IMR-90 (cell line): ENCODE measurements at regions not wholly inside any gene's neighbourhood (a gene's known extent, or its start where the extent isn't known, plus 50 kb on each side); places are given as distances from the start of the nearest gene placed in this dataset.

ENCODE experiments used
- ATAC-seq: fragments of 200-7000 bp; cut with Tn5 transposase; 2 replicates; pipeline ENCODE4 v1.9.1; 2020; ENCODE audit warnings: low read depth, mild to moderate bottlenecking, moderate library complexity
- BruUV-seq: library from RNA; stranded (reverse); fragments of 400-500 nt; replicated peaks from 2 replicates; lab custom pipeline; 2021; lab: Mats Ljungman, UMichigan
- CTCF ChIA-PET: fragments of 300-600 bp; formaldehyde crosslinking; extraction: SDS; loops from one replicate; lab custom pipeline; 2021; ENCODE audit warnings: antibody characterized with exemption; lab: Yijun Ruan, JAX
- POLR2A ChIA-PET: fragments of 300-600 bp; sonication (Branson Sonifier 250); formaldehyde crosslinking; loops from one replicate; lab custom pipeline; 2022; ENCODE audit warnings: antibody characterized with exemption; ENCODE audit not compliant: unreplicated experiment; lab: Charles Lee
- DNase-seq: peaks from one replicate; pipeline ENCODE4 v3.0.0; 2013
- H2AFZ ChIP-seq: replicated peaks from 2 replicates; pipeline ENCODE3; 2013; ENCODE audit warnings: low read length, mild to moderate bottlenecking; ENCODE audit not compliant: poor library complexity
- H2AK5ac ChIP-seq: 2 replicates; pipeline ENCODE4 v1.6.1; 2013; ENCODE audit warnings: low read depth, low read length, inconsistent platforms
- H2AK9ac ChIP-seq: replicated peaks from 2 replicates; pipeline ENCODE3; 2013; ENCODE audit warnings: mild to moderate bottlenecking, low read depth, low read length, moderate library complexity; ENCODE audit not compliant: poor library complexity
- H2BK120ac ChIP-seq: 2 replicates; pipeline ENCODE4 v1.6.1; 2013; ENCODE audit warnings: low read depth, low read length, inconsistent platforms
- H2BK15ac ChIP-seq: 3 replicates; pipeline ENCODE4 v1.6.1; 2013; ENCODE audit warnings: low read depth, low read length, inconsistent platforms
- H2BK20ac ChIP-seq: 2 replicates; pipeline ENCODE4 v1.6.1; 2013; ENCODE audit warnings: low read depth, mild to moderate bottlenecking, inconsistent platforms, low read length, moderate library complexity
- H2BK5ac ChIP-seq: 2 replicates; pipeline ENCODE4 v1.6.1; 2013; ENCODE audit warnings: mild to moderate bottlenecking, low read depth, low read length, inconsistent platforms; ENCODE audit not compliant: poor library complexity, severe bottlenecking
- H3K14ac ChIP-seq: replicated peaks from 2 replicates; pipeline ENCODE4 v1.6.1; 2013; ENCODE audit warnings: low read depth, low read length, inconsistent platforms
- H3K18ac ChIP-seq: 2 replicates; pipeline ENCODE4 v1.6.1; 2013; ENCODE audit warnings: low read depth, low read length, control low read depth
- H3K23ac ChIP-seq: 2 replicates; pipeline ENCODE4 v1.6.1; 2013; ENCODE audit warnings: low read depth, low read length, inconsistent platforms
- H3K27ac ChIP-seq: 2 replicates; pipeline ENCODE4 v1.5.1; 2013; ENCODE audit warnings: mild to moderate bottlenecking, control low read depth, low read length; ENCODE audit not compliant: insufficient read depth
- H3K27me3 ChIP-seq: 2 replicates; pipeline ENCODE4 v1.6.1; 2013; ENCODE audit warnings: low read length; ENCODE audit not compliant: control insufficient read depth, insufficient read depth
- H3K36me3 ChIP-seq: 2 replicates; pipeline ENCODE4 v1.6.1; 2013; ENCODE audit warnings: low read length, mixed read lengths; ENCODE audit not compliant: control insufficient read depth, insufficient read depth
- H3K4ac ChIP-seq: 2 replicates; pipeline ENCODE4 v1.6.1; 2013; ENCODE audit warnings: low read depth, low read length, inconsistent platforms
- H3K4me1 ChIP-seq: 2 replicates; pipeline ENCODE4 v1.6.1; 2013; ENCODE audit warnings: low read length, mixed read lengths; ENCODE audit not compliant: control insufficient read depth, insufficient read depth
- H3K4me2 ChIP-seq: 2 replicates; pipeline ENCODE4 v1.6.1; 2013; ENCODE audit warnings: low read depth, mild to moderate bottlenecking, control low read depth, low read length, moderate library complexity
- H3K4me3 ChIP-seq: 2 replicates; pipeline ENCODE4 v1.5.1; 2013; ENCODE audit warnings: low read depth, mild to moderate bottlenecking, control low read depth, low read length, moderate library complexity; ENCODE audit not compliant: insufficient read depth
- H3K56ac ChIP-seq: 2 replicates; pipeline ENCODE4 v1.6.1; 2013; ENCODE audit warnings: low read length, inconsistent platforms; ENCODE audit not compliant: insufficient read depth; ENCODE audit errors: extremely low read depth
- H3K79me1 ChIP-seq, 2 experiments: 2 replicates each; pipeline ENCODE4 v1.6.1; 2013; ENCODE audit warnings: low read length in 2 of 2, inconsistent platforms in 1 of 2, low read depth in 1 of 2
- H3K9ac ChIP-seq: 2 replicates; pipeline ENCODE4 v1.6.1; 2013; ENCODE audit warnings: low read depth, low read length, control low read depth
- H3K9me1 ChIP-seq: 2 replicates; pipeline ENCODE4 v1.6.1; 2013; ENCODE audit warnings: low read length, inconsistent platforms; ENCODE audit not compliant: insufficient read depth
- H3K9me3 ChIP-seq: 2 replicates; pipeline ENCODE4 v1.6.1; 2013; ENCODE audit warnings: low read length; ENCODE audit not compliant: control insufficient read depth, insufficient read depth
- H4K20me1 ChIP-seq: 2 replicates; pipeline ENCODE4 v1.6.1; 2013; ENCODE audit warnings: low read length, inconsistent platforms; ENCODE audit not compliant: insufficient read depth
- H4K5ac ChIP-seq: 2 replicates; pipeline ENCODE4 v1.6.1; 2013; ENCODE audit warnings: mild to moderate bottlenecking, low read depth, low read length, control low read depth
- H4K8ac ChIP-seq, 2 experiments: 2 replicates each; pipeline ENCODE4 v1.6.1; 2013; ENCODE audit warnings: low read depth in 2 of 2, low read length in 2 of 2, control low read depth in 1 of 2, inconsistent platforms in 1 of 2
- H4K91ac ChIP-seq: 2 replicates; pipeline ENCODE4 v1.6.1; 2013; ENCODE audit warnings: low read depth, low read length, inconsistent platforms; ENCODE audit not compliant: insufficient read depth
- BHLHE40 ChIP-seq: fragments of 150-350 bp; IDR thresholded peaks from 2 replicates; pipeline ENCODE4 v1.6.1; 2016; ENCODE audit warnings: mild to moderate bottlenecking, low read depth, low read length
- MXI1 ChIP-seq: IDR thresholded peaks from 2 replicates; pipeline ENCODE4 v1.6.1; 2012; ENCODE audit warnings: low read depth, mild to moderate bottlenecking, low read length, moderate library complexity, borderline replicate concordance
- NFE2L2 ChIP-seq: fragments of 150-350 bp; IDR thresholded peaks from 2 replicates; pipeline ENCODE4 v1.6.1; 2016; ENCODE audit warnings: low read depth, mild to moderate bottlenecking, low read length
- SMC3 ChIP-seq: fragments of 150-350 bp; IDR thresholded peaks from 2 replicates; pipeline ENCODE4 v1.6.1; 2016; ENCODE audit warnings: low read depth, mild to moderate bottlenecking, antibody characterized with exemption, low read length, moderate library complexity
- WGBS, 2 experiments: methylation state at CpG; one replicate each; pipeline versions ENCODE4 v1.1.5 to v1.1.7; 2013; ENCODE audit warnings: missing lambda C conversion rate in 2 of 2; ENCODE audit not compliant: insufficient read length in 1 of 2; ENCODE audit errors: extremely low coverage in 2 of 2; 5-methylcytosine and 5-hydroxymethylcytosine counted together
- dilution Hi-C: fragments of 300-500 bp; cut with HindIII; formaldehyde crosslinking; loops from one replicate; pipeline ENCODE4 v1.14.3; 2018; ENCODE audit warnings: low sequenced_read_pairs; ENCODE audit not compliant: unreplicated experiment
- in situ Hi-C: fragments of 300-500 bp; cut with MboI; formaldehyde crosslinking; loops from 3 replicates; pipeline ENCODE4 v1.14.3; 2019; ENCODE audit warnings: low sequenced_read_pairs, inconsistent platforms, mixed read lengths
- intact Hi-C: fragments of 100-400 bp; cut with micrococcal nuclease; formaldehyde crosslinking; loops from 2 replicates; pipeline ENCODE4 v1.10.0; 2022

GRCh38 chr2:145119225-145119624, 599.3 kb upstream of the ZEB2 start:
- peaks cover 3% of the 10 kb centered on the region; the same call in 1 of the 2 replicates for H3K9me1 ChIP-seq
- dilution Hi-C loops (no loop called here), intact Hi-C loops (no loop called here), in situ Hi-C loops (no loop called here)
- no peak overlapping the region for H3K56ac ChIP-seq
- H3K4me3 ChIP-seq, result no peak overlapping the region
- H2BK5ac ChIP-seq, result no peak overlapping the region
- H3K9me3 ChIP-seq, result no peaks in the 10 kb centered on the region
- H2AK9ac ChIP-seq, result no peak overlapping the region
- no peak for TF ChIP-seq NFE2L2
- no peak for TF ChIP-seq BHLHE40
- no peak for TF ChIP-seq MXI1
- TF ChIP-seq SMC3, result no peak
- no peaks in the 10 kb centered on the region for H3K36me3 ChIP-seq
- H3K27ac ChIP-seq, result no peak overlapping the region
- H3K18ac ChIP-seq, result no peak overlapping the region
- ATAC-seq (no peak), DNase-seq (no peak)
- WGBS, 2 experiments, result no CpG with 5 or more reads among the region's 1 CpG
- no peak overlapping the region for H2BK120ac ChIP-seq
- H4K5ac ChIP-seq, result no peak overlapping the region
- no peak overlapping the region for H2BK15ac ChIP-seq
- no peak overlapping the region for H3K4me2 ChIP-seq
- H2AFZ ChIP-seq, result no peak overlapping the region
- H4K8ac ChIP-seq, result no peak overlapping the region
- no peak overlapping the region for H3K14ac ChIP-seq
- H2AK5ac ChIP-seq, result no peak overlapping the region
- BruUV-seq, result no TSS peak
- ChIA-PET CTCF (no interaction called here), POLR2A (no interaction called here)
- no peak overlapping the region for H3K9ac ChIP-seq
- no peaks in the 10 kb centered on the region for H3K79me1 ChIP-seq
- no peaks in the 10 kb centered on the region for H3K27me3 ChIP-seq
- no peak overlapping the region for H3K23ac ChIP-seq
- H4K91ac ChIP-seq, result no peak overlapping the region
- no peaks in the 10 kb centered on the region for H4K20me1 ChIP-seq
- H3K4ac ChIP-seq, result no peak overlapping the region
- H2BK20ac ChIP-seq, result no peak overlapping the region
- H3K4me1 ChIP-seq, result 0 out of 2 replicates have a peak, but pooled peaks cover 2% of the 10 kb centered on the region
